ENCODE measurements at regions not wholly inside any gene's neighbourhood (a gene's known extent, or its start where the extent isn't known, plus 50 kb on each side); places are given as distances from the start of the nearest gene placed in this dataset.

- H3K4me3 ChIP-seq (ENCODE audit: low read depth, low read length) = no peak overlapping the region
- DNase-seq (ENCODE audit: low read depth) = no peak
Measured at GRCh38 chr13:85724546-85725432, 74.4 kb downstream of the SLITRK6 start.

GRCh38 chr13:85719749-85720148 is 79.5 kb downstream of the SLITRK6 start:
- no peak overlapping the region for H3K4me3 ChIP-seq (ENCODE audit: low read depth, low read length)
- no peak for TF ChIP-seq CTCF (IDR thresholded peaks at IDR 0.05; ENCODE audit: control insufficient read depth, extremely low read depth, insufficient read depth)
- no peak for DNase-seq (ENCODE audit: low read depth)

More at GRCh38 chr13:85724546-85725432, 74.4 kb downstream of the SLITRK6 start:
- no peak for TF ChIP-seq CTCF (IDR thresholded peaks at IDR 0.05; ENCODE audit: control insufficient read depth, extremely low read depth, insufficient read depth)

- H3K4me3 ChIP-seq (ENCODE audit: low read depth, low read length) = no peak overlapping the region
- TF ChIP-seq CTCF (IDR thresholded peaks at IDR 0.05; ENCODE audit: control insufficient read depth, extremely low read depth, insufficient read depth) = no peak
- DNase-seq (ENCODE audit: low read depth) = no peak
Measured at GRCh38 chr13:85717921-85718320, 81.3 kb downstream of the SLITRK6 start.

- no peak overlapping the region for H3K4me3 ChIP-seq (ENCODE audit: low read depth, low read length)
- DNase-seq (ENCODE audit: low read depth) = no peak
- TF ChIP-seq CTCF (IDR thresholded peaks at IDR 0.05; ENCODE audit: control insufficient read depth, extremely low read depth, insufficient read depth) = no peak
Measured at GRCh38 chr13:85710545-85710944, 88.7 kb downstream of the SLITRK6 start.

GRCh38 chr13:85709721-85710120 is 89.5 kb downstream of the SLITRK6 start:
- DNase-seq (ENCODE audit: low read depth) = no peak
- TF ChIP-seq CTCF (IDR thresholded peaks at IDR 0.05; ENCODE audit: control insufficient read depth, extremely low read depth, insufficient read depth) = no peak
- no peak overlapping the region for H3K4me3 ChIP-seq (ENCODE audit: low read depth, low read length)

GRCh38 chr13:85709072-85709471 is 90.1 kb downstream of the SLITRK6 start:
- H3K4me3 ChIP-seq (ENCODE audit: low read depth, low read length) = no peak overlapping the region
- TF ChIP-seq CTCF (IDR thresholded peaks at IDR 0.05; ENCODE audit: control insufficient read depth, extremely low read depth, insufficient read depth) = no peak
- no peak for DNase-seq (ENCODE audit: low read depth)

- no peak for TF ChIP-seq CTCF (IDR thresholded peaks at IDR 0.05; ENCODE audit: control insufficient read depth, extremely low read depth, insufficient read depth)
- H3K4me3 ChIP-seq (ENCODE audit: low read depth, low read length) = no peak overlapping the region
- no peak for DNase-seq (ENCODE audit: low read depth)
Measured at GRCh38 chr13:85700906-85701305, 98.3 kb downstream of the SLITRK6 start.

All from LNCaP clone FGC (cell line).